Muscle layer of colon (tissue), 2 donors: ENCODE measurements at regions not wholly inside any gene's neighbourhood (a gene's known extent, or its start where the extent isn't known, plus 50 kb on each side); places are given as distances from the start of the nearest gene placed in this dataset.

ENCODE experiments used
- H3K27ac ChIP-seq: one replicate; pipeline ENCODE4 v1.7.0; 2013; ENCODE audit warnings: low read depth, mild to moderate bottlenecking, low read length, moderate library complexity
- H3K27me3 ChIP-seq, 2 donors: one replicate each; pipeline ENCODE4 v1.7.0; 2013; ENCODE audit warnings: low read length in 2 of 2, mild to moderate bottlenecking in 2 of 2; ENCODE audit not compliant: insufficient read depth in 2 of 2, control insufficient read depth in 1 of 2
- H3K36me3 ChIP-seq: one replicate; pipeline ENCODE4 v1.7.0; 2013; ENCODE audit warnings: mild to moderate bottlenecking, low read length; ENCODE audit not compliant: insufficient read depth
- H3K4me1 ChIP-seq: one replicate; pipeline ENCODE4 v1.7.0; 2013; ENCODE audit warnings: mild to moderate bottlenecking, low read length; ENCODE audit not compliant: insufficient read depth
- H3K4me3 ChIP-seq, 2 donors: one replicate each; pipeline ENCODE4 v1.7.0; 2013; ENCODE audit warnings: low read length in 2 of 2, low read depth in 1 of 2, mild to moderate bottlenecking in 1 of 2, moderate library complexity in 1 of 2
- H3K9ac ChIP-seq: one replicate; pipeline ENCODE4 v1.7.0; 2013; ENCODE audit warnings: low read length
- H3K9me3 ChIP-seq: one replicate; pipeline ENCODE4 v1.7.0; 2013; ENCODE audit warnings: mild to moderate bottlenecking, low read length
- donor health status: abdominal sarcoma.
- donor health status: Adenocarcinoma of cecum.

DNA sequence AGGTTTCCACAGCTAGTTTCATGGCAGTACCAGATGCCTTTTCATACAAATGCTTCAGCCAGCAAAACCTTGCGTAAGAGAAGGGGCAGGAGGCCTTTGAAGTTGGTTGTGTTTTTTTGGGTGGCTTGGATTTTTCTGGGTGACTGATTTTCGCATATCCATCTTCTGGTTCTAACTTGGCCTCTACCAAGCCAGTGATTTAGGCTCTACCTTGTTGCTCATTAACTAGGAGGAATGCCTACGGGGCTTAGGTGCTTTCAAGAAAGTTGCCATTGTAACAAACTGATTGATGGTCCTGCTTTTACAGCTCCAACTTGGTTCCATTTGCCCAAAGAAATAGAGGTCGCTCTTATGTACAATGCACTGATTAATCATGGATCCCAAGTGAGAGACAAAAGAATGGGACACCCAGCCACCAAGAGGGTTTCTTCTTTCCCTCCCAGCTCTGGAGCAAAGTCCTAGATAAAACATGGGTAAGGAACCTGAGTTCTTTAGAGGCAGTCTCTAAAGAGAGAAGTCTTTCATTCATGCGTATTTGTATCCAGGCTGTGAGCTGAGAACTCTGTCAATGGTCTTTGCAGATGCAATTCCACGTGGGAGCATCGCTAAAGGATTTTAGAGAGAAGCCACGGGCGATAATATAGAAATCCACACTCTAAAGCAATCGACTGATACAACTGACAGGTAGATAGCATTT lies 92.1 kb upstream of the FGFR2 start:
- no peak overlapping the region for H3K9ac ChIP-seq
- no peaks in the 10 kb centered on the region for H3K36me3 ChIP-seq
- no peaks in the 10 kb centered on the region for H3K9me3 ChIP-seq
- no peak overlapping the region for H3K27ac ChIP-seq
- no peak overlapping the region for H3K4me3 ChIP-seq
- no peaks in the 10 kb centered on the region for H3K4me1 ChIP-seq
- H3K27me3 ChIP-seq, result no peaks in the 10 kb centered on the region

DNA sequence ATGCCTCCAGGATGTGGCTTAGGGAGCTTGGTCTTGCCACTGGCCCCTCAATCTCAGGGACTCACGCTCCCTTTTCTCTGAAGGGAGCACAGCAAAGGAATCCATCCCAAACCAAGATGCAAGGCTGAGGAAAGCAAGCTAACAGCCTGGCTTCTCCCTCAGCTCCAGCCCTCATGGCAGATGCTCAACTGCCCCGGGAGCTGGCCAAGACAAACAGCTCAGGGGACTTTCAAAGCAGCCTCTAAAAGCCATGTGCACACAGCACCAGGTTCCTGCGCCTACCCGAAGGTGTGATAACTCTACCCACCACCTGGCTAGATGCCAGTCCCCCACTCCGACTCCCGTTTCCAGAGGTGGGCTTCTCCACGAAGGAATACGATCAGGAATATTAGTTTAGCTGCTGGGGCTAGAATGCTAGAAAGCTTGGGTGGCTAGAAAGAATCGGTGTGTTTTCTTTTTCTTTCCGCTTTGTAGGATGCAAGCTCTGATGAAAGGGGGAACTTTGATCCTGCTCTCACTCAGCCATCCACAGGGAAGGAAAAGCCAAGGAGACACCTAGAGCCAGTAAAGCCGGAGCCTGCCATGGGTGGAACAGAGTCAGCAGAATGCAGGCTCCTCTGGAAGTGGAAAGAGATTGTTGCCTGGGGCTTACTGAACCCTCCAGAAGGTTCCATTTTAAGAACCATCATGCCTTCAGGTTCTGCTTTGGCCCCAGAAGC lies 89.0 kb upstream of the FGFR2 start:
- no peak overlapping the region for H3K9ac ChIP-seq
- H3K27me3 ChIP-seq, result no peaks in the 10 kb centered on the region
- H3K4me1 ChIP-seq, result no peaks in the 10 kb centered on the region
- no peaks in the 10 kb centered on the region for H3K36me3 ChIP-seq
- no peak overlapping the region for H3K4me3 ChIP-seq
- no peaks in the 10 kb centered on the region for H3K9me3 ChIP-seq
- H3K27ac ChIP-seq, result no peak overlapping the region

DNA sequence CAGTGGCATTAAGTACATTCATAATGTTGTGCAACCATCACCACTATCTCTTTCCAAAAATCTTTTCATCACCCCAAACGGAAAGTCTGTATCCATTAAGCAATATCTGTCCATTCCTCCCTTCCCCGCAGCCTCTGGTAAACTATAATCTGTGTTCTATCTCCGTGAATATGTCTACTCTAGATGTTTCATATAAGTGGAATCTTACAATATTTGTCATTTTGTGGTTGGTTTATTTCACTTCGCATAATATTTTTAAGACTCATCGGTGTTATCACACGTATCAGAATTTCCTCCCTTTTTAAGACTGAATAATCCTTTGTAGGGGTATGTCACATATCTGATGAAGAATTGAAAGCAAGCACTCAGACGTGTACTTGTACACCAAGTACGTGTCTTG lies 86.0 kb upstream of the FGFR2 start:
- no peaks in the 10 kb centered on the region for H3K27me3 ChIP-seq

DNA sequence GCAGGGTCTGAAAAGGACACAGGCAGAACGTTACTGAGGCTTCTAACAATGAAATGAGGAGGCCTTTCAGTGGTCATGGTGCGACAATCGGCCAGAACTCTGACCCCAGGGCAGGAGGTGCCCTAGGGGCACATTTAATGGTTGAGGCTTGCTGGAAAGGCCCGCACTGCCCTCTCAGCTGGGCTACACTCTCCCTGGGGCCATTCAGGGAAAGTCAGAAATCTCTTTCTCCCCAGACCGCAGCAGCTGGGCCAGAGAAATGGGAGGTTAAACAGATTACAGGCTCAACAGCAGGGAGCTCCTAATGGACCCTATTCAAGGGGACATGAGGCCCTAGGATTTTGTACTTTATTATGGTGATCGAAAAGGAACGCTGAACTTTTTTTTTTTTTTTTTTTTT lies 85.6 kb upstream of the FGFR2 start:
- no peaks in the 10 kb centered on the region for H3K27me3 ChIP-seq
- peaks cover 9% of the 10 kb centered on the region for H3K4me1 ChIP-seq
- H3K27ac ChIP-seq, result no peak overlapping the region
- H3K9ac ChIP-seq, result no peak overlapping the region
- H3K4me3 ChIP-seq, result no peak overlapping the region
- H3K36me3 ChIP-seq, result no peaks in the 10 kb centered on the region
- no peaks in the 10 kb centered on the region for H3K9me3 ChIP-seq

More for the DNA sequence above, 86.0 kb upstream of the FGFR2 start:
- Histone ChIP-seq H3K36me3 (no peaks in the 10 kb centered on the region), H3K9ac (no peak overlapping the region), H3K27ac (no peak overlapping the region), H3K4me3 (no peak overlapping the region), H3K9me3 (no peaks in the 10 kb centered on the region), H3K4me1 (peaks cover 9% of the 10 kb centered on the region)

DNA sequence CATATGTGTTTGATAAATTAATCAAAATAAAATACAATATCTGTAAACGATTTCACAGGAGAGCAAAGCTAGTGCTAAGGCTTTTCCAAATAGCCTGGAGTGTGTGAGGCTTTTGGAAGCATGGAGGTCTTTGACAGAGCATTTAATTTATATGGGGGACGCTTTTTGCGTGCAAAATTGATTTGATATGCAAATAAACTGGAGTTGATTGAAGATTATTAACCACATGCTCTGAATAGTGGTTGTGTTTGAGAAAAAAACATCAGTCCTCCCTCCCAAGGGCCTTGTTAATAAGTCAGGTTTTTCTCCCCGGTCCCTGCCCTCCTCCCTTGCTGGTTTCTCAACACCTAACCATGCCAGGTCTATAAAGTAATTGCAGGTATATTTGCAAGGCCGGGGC lies 85.1 kb upstream of the FGFR2 start:
- H3K9ac ChIP-seq, result no peak overlapping the region
- peaks cover 9% of the 10 kb centered on the region for H3K4me1 ChIP-seq
- no peaks in the 10 kb centered on the region for H3K27me3 ChIP-seq

DNA sequence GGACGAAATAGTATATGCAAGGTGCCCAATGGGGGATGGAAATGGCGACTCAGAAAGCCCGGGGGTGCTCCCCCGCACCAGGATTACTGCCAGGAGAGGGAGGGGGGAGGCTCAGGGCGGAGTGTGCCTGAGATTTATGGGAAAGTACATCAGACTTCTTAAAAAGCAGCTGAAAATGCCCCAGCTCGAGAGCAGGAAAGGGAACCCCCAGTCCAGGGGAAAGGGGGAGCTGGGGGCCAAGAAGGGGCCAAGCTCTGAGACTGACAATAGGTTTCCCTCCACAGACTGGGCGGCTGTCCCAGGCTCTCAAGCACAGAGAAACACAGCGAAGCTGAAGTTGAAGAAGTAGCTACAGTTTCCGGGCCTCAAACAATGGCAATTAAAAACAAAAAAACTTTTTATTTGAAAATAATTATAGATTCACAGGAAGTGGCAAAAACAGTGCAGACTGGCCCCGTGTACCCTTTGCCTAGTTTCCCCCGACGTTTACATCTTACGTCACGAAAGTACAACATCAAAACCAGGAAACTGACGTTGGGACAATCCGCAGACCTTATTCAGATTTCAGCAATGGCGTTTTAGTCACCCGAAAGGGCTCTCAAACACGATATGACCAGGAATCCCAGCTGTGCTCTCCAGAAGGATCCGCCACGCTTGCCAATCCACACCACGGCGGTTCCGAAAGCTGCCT lies 83.9 kb upstream of the FGFR2 start:
- Histone ChIP-seq H3K36me3 (no peaks in the 10 kb centered on the region), H3K27ac (no peak overlapping the region), H3K9me3 (no peaks in the 10 kb centered on the region), H3K9ac (no peak overlapping the region), H3K4me1 (peaks cover 9% of the 10 kb centered on the region), H3K27me3 (no peaks in the 10 kb centered on the region), H3K4me3 (no peak overlapping the region)

More for the DNA sequence above, 85.1 kb upstream of the FGFR2 start:
- Histone ChIP-seq H3K36me3 (no peaks in the 10 kb centered on the region), H3K9me3 (no peaks in the 10 kb centered on the region), H3K27ac (no peak overlapping the region), H3K4me3 (no peak overlapping the region)

DNA sequence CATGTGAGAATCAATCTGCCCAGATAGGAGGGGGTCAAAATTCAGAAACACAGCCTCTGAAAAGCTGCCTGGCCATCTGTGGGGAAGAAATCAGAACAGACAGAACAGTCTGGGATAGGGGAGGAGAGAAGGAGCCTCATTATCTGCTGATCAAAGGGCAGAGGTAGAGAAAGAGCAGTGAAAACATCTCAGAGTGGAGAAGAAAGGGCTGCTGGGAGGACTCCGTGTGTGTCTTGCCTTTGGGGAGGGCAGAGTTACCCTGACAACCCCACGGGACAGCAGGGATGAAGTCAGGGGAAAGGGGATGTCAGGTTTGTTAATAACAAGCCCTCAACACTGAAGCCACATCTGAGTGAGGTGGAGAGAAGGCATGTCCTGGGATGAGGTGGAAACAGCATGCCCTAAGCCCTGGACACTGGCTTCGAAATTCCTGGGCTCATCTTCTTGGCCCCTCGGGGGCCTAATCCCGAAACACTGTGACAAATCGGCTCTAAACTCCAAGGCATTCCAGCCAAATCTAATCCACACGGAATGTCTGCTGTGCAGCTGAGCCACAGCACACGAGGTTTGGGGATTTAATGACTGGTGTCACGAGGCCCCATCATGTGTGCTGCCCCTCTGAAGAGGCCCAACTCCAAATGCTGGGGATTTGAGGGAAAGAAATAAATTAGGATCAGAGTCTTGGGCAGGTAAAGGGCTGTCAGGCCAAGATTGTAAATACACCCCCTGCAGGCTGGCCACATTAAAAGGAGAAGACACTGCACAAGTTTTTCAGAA lies 82.8 kb upstream of the FGFR2 start:
- Histone ChIP-seq H3K36me3 (no peaks in the 10 kb centered on the region), H3K9me3 (no peaks in the 10 kb centered on the region), H3K27ac (peak overlapping the region; percentile 12), H3K9ac (no peak overlapping the region), H3K4me1 (peaks cover 9% of the 10 kb centered on the region), H3K4me3 (no peak overlapping the region), H3K27me3 (no peaks in the 10 kb centered on the region)

DNA sequence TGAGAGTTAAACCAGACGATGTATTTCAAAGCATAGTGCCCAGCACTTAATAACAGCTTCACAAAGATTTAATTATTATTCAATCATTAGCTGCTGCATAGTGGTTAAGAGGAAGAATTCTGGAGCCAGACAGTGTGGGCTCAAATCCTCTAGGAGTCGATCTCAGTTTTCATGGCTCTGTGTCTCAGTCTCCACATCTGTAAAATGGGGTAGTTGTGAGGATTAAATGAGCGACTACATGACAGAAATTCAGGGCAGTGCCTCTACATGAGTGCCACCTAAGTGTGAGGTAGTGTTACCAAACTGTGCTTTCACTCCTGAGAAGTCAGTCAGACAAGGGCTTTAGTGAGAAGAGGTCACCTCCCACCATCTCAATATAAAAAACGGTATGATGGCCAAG lies 81.7 kb upstream of the FGFR2 start:
- Histone ChIP-seq H3K9me3 (no peaks in the 10 kb centered on the region), H3K27ac (no peak overlapping the region), H3K4me3 (no peak overlapping the region)

DNA sequence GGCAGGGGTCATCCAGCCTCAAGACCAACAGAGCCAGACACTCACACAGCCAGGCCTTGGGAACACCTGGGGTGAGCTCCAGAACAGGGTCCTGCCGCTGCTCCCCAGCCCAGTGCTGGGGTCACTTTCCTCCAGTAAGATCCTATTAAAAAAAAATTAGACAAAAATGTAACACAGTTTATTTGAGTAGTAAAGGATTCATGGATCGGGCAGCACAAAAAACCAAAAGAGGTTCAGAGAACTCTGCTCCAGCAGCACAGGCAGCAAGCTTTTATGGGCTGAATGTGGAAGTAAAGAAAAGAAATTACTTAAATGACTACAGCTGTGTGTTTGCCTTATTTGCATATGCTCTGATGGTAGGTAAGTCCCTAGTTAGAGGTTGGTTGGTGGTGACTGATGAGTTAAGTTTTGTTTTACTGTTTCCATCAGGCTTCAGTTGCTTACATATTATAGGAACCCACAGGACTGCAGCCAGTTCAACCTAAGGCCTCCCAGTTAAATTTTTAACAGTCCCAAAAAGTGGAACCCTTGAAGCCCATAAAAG lies 80.5 kb upstream of the FGFR2 start:
- Histone ChIP-seq H3K27ac (no peak overlapping the region), H3K27me3 (no peaks in the 10 kb centered on the region), H3K9ac (no peak overlapping the region), H3K36me3 (no peaks in the 10 kb centered on the region), H3K9me3 (no peaks in the 10 kb centered on the region), H3K4me3 (no peak overlapping the region), H3K4me1 (peaks cover 9% of the 10 kb centered on the region)

More for the DNA sequence above, 81.7 kb upstream of the FGFR2 start:
- peaks cover 9% of the 10 kb centered on the region for H3K4me1 ChIP-seq
- no peaks in the 10 kb centered on the region for H3K36me3 ChIP-seq
- H3K9ac ChIP-seq, result no peak overlapping the region
- no peaks in the 10 kb centered on the region for H3K27me3 ChIP-seq

DNA sequence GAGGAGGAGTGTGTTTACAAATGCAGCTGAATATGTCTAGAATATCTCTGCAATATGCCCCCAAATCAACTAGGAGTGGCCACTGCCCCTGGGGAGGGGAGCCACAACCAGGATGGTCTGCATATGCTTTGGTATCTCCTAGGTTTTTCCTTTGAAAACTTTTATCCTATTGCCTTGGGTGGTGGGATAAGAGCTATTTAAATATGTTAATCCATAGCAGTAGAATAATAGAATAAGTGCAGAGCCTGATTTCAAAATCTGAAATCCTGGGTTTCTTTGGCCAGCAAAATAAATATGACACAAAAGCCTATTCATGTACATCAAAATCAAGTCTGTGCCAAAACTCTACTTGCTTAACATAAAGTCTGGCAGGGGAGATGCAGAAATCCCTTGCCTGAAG lies 79.6 kb upstream of the FGFR2 start:
- H3K36me3 ChIP-seq, result no peaks in the 10 kb centered on the region
- H3K4me1 ChIP-seq, result peaks cover 9% of the 10 kb centered on the region
- no peak overlapping the region for H3K4me3 ChIP-seq
- H3K27ac ChIP-seq, result no peak overlapping the region
- no peak overlapping the region for H3K9ac ChIP-seq
- H3K9me3 ChIP-seq, result no peaks in the 10 kb centered on the region
- no peaks in the 10 kb centered on the region for H3K27me3 ChIP-seq

DNA sequence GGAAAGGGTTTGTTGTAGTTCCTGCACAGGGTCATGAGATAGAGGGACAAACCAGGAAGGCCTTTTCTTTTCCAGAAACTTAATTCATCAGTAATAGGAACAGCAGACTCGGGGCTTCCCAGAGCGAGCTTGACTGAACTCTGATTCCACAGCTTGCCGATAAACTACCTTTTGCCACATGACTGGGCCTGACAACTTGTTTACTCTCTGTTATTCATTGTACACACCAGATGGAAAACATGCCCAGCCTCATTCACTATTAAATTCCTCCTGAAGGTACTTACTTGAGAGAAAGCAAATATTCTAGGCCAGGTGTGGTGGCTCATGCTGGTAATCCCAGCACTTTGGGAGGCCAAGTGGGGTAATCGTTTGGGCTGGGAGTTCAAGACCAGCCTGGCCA lies 77.1 kb upstream of the FGFR2 start:
- Histone ChIP-seq H3K4me3 (no peak overlapping the region), H3K36me3 (no peaks in the 10 kb centered on the region), H3K9me3 (no peaks in the 10 kb centered on the region), H3K9ac (no peak overlapping the region), H3K4me1 (peaks cover under 1% of the 10 kb centered on the region), H3K27me3 (no peaks in the 10 kb centered on the region), H3K27ac (no peak overlapping the region)
